ENCODE measurements at regions not wholly inside any gene's neighbourhood (a gene's known extent, or its start where the extent isn't known, plus 50 kb on each side); places are given as distances from the start of the nearest gene placed in this dataset.

- TF ChIP-seq POLR2A (IDR thresholded peaks at IDR 0.05; ENCODE audit: low read depth, low read length) (no peak), POLR2AphosphoS5 (IDR thresholded peaks at IDR 0.05; ENCODE audit: insufficient read depth, low read depth, low read length) (no peak), CTCF (IDR thresholded peaks at IDR 0.05; ENCODE audit: extremely low read depth in 1 of 2, insufficient read depth in 1 of 2, low read depth in 1 of 2, low read length in 2 of 2) (no peak), EZH2 (IDR thresholded peaks at IDR 0.05; ENCODE audit: borderline replicate concordance, low read depth, low read length, severe bottlenecking) (no peak), MAX (IDR thresholded peaks at IDR 0.05; ENCODE audit: insufficient read depth, insufficient read length) (no peak), JUN (IDR thresholded peaks at IDR 0.05; ENCODE audit: borderline replicate concordance, insufficient read depth, insufficient read length, low read depth) (no peak)
Measured at GRCh38 chr12:18878676-18879180, 140.8 kb downstream of the CAPZA3 start.
